Neuronal stem cell (in vitro differentiated cells): ENCODE measurements at regions not wholly inside any gene's neighbourhood (a gene's known extent, or its start where the extent isn't known, plus 50 kb on each side); places are given as distances from the start of the nearest gene placed in this dataset.

Source experiments
- DNase-seq: peaks from one replicate; pipeline ENCODE4 v3.0.0-alpha.2; 2013; ENCODE audit warnings: low spot score
- H2AFZ ChIP-seq: one replicate; pipeline ENCODE4 v1.6.1; 2013; ENCODE audit warnings: mild to moderate bottlenecking, low read length, inconsistent platforms
- H2AK5ac ChIP-seq: 2 replicates; pipeline ENCODE4 v1.6.1; 2013; ENCODE audit warnings: low read depth, mild to moderate bottlenecking, inconsistent platforms, low read length, moderate library complexity, mixed read lengths
- H2BK120ac ChIP-seq: 2 replicates; pipeline ENCODE4 v1.6.1; 2013; ENCODE audit warnings: low read depth, mild to moderate bottlenecking, inconsistent platforms, low read length, moderate library complexity, mixed read lengths
- H2BK12ac ChIP-seq: one replicate; pipeline ENCODE4 v1.6.1; 2013; ENCODE audit warnings: low read length, inconsistent platforms
- H2BK15ac ChIP-seq: 2 replicates; pipeline ENCODE4 v1.6.1; 2013; ENCODE audit warnings: mild to moderate bottlenecking, low read length, inconsistent platforms, mixed read lengths
- H2BK5ac ChIP-seq: one replicate; pipeline ENCODE4 v1.6.1; 2013; ENCODE audit warnings: inconsistent platforms, mild to moderate bottlenecking, low read length, moderate library complexity
- H3K14ac ChIP-seq: one replicate; pipeline ENCODE4 v1.6.1; 2013; ENCODE audit warnings: low read length, inconsistent platforms
- H3K18ac ChIP-seq: 2 replicates; pipeline ENCODE4 v1.6.1; 2013; ENCODE audit warnings: low read length, inconsistent platforms
- H3K23ac ChIP-seq: 2 replicates; pipeline ENCODE4 v1.6.1; 2013; ENCODE audit warnings: low read depth, mild to moderate bottlenecking, mixed read lengths, low read length, inconsistent platforms; ENCODE audit not compliant: poor library complexity
- H3K27ac ChIP-seq: replicated peaks from 3 replicates; pipeline ENCODE4 v1.5.1; 2013; ENCODE audit warnings: low read length, inconsistent platforms
- H3K27me3 ChIP-seq, 3 experiments: 2 replicates each; pipeline ENCODE4 v1.6.1; 2013; ENCODE audit warnings: low read length in 3 of 3, mild to moderate bottlenecking in 2 of 3, inconsistent platforms in 1 of 3, low read depth in 1 of 3, mixed read lengths in 1 of 3, moderate library complexity in 1 of 3; ENCODE audit not compliant: control insufficient read depth in 3 of 3, insufficient read depth in 3 of 3
- H3K36me3 ChIP-seq, 2 donors: replicated peaks in 1 of 2; 2 replicates each; pipeline ENCODE4 v1.6.1; 2013; ENCODE audit warnings: low read length in 2 of 2; ENCODE audit not compliant: control insufficient read depth in 2 of 2, insufficient read depth in 2 of 2
- H3K4ac ChIP-seq: 2 replicates; pipeline ENCODE4 v1.6.1; 2013; ENCODE audit warnings: inconsistent platforms, mild to moderate bottlenecking, low read length, moderate library complexity
- H3K4me1 ChIP-seq, 2 donors: 1 replicate in 1 of 2; 2 replicates in 1 of 2; pipeline ENCODE4 v1.6.1; 2013; ENCODE audit warnings: low read length in 2 of 2, low read depth in 1 of 2; ENCODE audit not compliant: control insufficient read depth in 2 of 2, insufficient read depth in 1 of 2
- H3K4me2 ChIP-seq: one replicate; pipeline ENCODE4 v1.6.1; 2013; ENCODE audit warnings: mild to moderate bottlenecking, low read length, inconsistent platforms; ENCODE audit not compliant: insufficient read depth, poor library complexity, severe bottlenecking
- H3K4me3 ChIP-seq, 2 donors: 2 replicates each; pipeline ENCODE4 v1.5.1; 2013; ENCODE audit warnings: low read length in 2 of 2, mild to moderate bottlenecking in 2 of 2, inconsistent platforms in 1 of 2, moderate library complexity in 1 of 2
- H3K79me1 ChIP-seq: one replicate; pipeline ENCODE4 v1.6.1; 2013; ENCODE audit warnings: low read depth, mild to moderate bottlenecking, inconsistent platforms, low read length, moderate library complexity
- H3K9ac ChIP-seq: one replicate; pipeline ENCODE4 v1.6.1; 2013; ENCODE audit warnings: mild to moderate bottlenecking, low read depth, low read length, inconsistent platforms; ENCODE audit not compliant: poor library complexity
- H3K9me3 ChIP-seq, 2 donors: replicated peaks in 1 of 2; 2 replicates each; pipeline versions ENCODE3 to v1.6.1; 2013; ENCODE audit warnings: low read length in 2 of 2, mild to moderate bottlenecking in 2 of 2, inconsistent platforms in 1 of 2, low read depth in 1 of 2, mixed read lengths in 1 of 2, moderate library complexity in 1 of 2; ENCODE audit not compliant: control insufficient read depth in 2 of 2, insufficient read depth in 1 of 2
- H4K8ac ChIP-seq: one replicate; pipeline ENCODE4 v1.6.1; 2013; ENCODE audit warnings: low read depth, mild to moderate bottlenecking, inconsistent platforms, low read length, moderate library complexity
- H4K91ac ChIP-seq: one replicate; pipeline ENCODE4 v1.6.1; 2013; ENCODE audit warnings: low read length, low read depth, mild to moderate bottlenecking, inconsistent platforms; ENCODE audit not compliant: poor library complexity
- WGBS, 2 donors: extraction: QIAGEN DNeasy Blood & Tissue Kit; methylation state at CpG; one replicate each; pipeline ENCODE4 v1.1.7; 2013; ENCODE audit warnings: missing lambda C conversion rate in 2 of 2, mixed read lengths in 1 of 2; ENCODE audit not compliant: insufficient read length in 2 of 2, insufficient replicate concordance in 1 of 2; ENCODE audit errors: extremely low coverage in 2 of 2; 5-methylcytosine and 5-hydroxymethylcytosine counted together

- H3K23ac ChIP-seq = no peak overlapping the region
- no peak overlapping the region for H3K4me3 ChIP-seq
- no peak overlapping the region for H3K18ac ChIP-seq
- H4K91ac ChIP-seq = no peak overlapping the region
- H2AFZ ChIP-seq = no peak overlapping the region
- no peak overlapping the region for H3K9ac ChIP-seq
- no peak overlapping the region for H2BK12ac ChIP-seq
- no peak overlapping the region for H3K4ac ChIP-seq
- no peak overlapping the region for H2BK120ac ChIP-seq
- no peak overlapping the region for H3K27ac ChIP-seq
- DNase-seq = no peak
- no peak overlapping the region for H2AK5ac ChIP-seq
- H3K4me2 ChIP-seq = no peak overlapping the region
- H2BK5ac ChIP-seq = no peak overlapping the region
- H2BK15ac ChIP-seq = no peak overlapping the region
- no peaks in the 10 kb centered on the region for H3K36me3 ChIP-seq
- peaks cover 0 to 10% (median 0%) of the 10 kb centered on the region in 3 experiments for H3K27me3 ChIP-seq
- no peak overlapping the region for H3K14ac ChIP-seq
- no peak overlapping the region for H4K8ac ChIP-seq
- no peaks in the 10 kb centered on the region for H3K9me3 ChIP-seq
- H3K4me1 ChIP-seq = peaks cover 0 to 6% of the 10 kb centered on the region in 2 donors
- no peaks in the 10 kb centered on the region for H3K79me1 ChIP-seq
- no CpG with 5 or more reads among the region's 7 CpGs for WGBS, 2 donors
These were observed 71.6 kb downstream of the ADRA2A start for GRCh38 chr10:111148440-111148839.

DNA sequence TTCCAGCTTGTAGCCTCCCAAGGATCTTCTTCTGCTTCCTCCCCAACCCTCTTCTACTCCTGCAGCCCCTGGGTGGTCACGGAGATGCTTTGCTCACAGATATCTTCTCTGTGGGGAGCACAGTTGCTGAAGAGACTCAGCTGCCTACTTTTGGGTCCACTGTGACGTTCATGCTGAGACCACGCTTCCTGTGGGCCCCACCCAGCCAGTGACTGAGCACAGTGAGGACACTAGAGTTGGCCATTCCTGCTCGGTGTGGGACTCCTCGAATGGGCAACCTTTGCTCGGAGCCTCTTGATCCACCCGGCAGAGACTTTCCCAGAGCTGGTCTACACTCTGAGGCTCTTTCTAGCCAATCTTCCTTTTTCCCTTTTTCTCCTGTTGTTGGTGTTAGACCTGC, 73.9 kb downstream of the ADRA2A start:
- no peak overlapping the region for H3K14ac ChIP-seq
- H2BK15ac ChIP-seq = no peak overlapping the region
- no peak overlapping the region for H3K27ac ChIP-seq
- DNase-seq = no peak
- no peak overlapping the region for H4K8ac ChIP-seq
- no peak overlapping the region for H4K91ac ChIP-seq
- no peak overlapping the region for H3K23ac ChIP-seq
- no peak overlapping the region for H2BK120ac ChIP-seq
- no CpG with 5 or more reads among the region's 7 CpGs for WGBS, 2 donors
- no peak overlapping the region for H2AFZ ChIP-seq
- H3K18ac ChIP-seq = no peak overlapping the region
- no peak overlapping the region for H2BK5ac ChIP-seq
- no peaks in the 10 kb centered on the region for H3K9me3 ChIP-seq
- no peak overlapping the region for H2AK5ac ChIP-seq
- no peak overlapping the region for H3K4me2 ChIP-seq
- no peaks in the 10 kb centered on the region for H3K79me1 ChIP-seq
- H3K4me3 ChIP-seq = no peak overlapping the region
- no peak overlapping the region for H2BK12ac ChIP-seq
- H3K9ac ChIP-seq = no peak overlapping the region
- no peaks in the 10 kb centered on the region for H3K36me3 ChIP-seq
- H3K27me3 ChIP-seq = peaks cover 0 to 10% (median 0%) of the 10 kb centered on the region in 3 experiments
- H3K4me1 ChIP-seq = peaks cover 0 to 6% of the 10 kb centered on the region in 2 donors
- no peak overlapping the region for H3K4ac ChIP-seq

DNA sequence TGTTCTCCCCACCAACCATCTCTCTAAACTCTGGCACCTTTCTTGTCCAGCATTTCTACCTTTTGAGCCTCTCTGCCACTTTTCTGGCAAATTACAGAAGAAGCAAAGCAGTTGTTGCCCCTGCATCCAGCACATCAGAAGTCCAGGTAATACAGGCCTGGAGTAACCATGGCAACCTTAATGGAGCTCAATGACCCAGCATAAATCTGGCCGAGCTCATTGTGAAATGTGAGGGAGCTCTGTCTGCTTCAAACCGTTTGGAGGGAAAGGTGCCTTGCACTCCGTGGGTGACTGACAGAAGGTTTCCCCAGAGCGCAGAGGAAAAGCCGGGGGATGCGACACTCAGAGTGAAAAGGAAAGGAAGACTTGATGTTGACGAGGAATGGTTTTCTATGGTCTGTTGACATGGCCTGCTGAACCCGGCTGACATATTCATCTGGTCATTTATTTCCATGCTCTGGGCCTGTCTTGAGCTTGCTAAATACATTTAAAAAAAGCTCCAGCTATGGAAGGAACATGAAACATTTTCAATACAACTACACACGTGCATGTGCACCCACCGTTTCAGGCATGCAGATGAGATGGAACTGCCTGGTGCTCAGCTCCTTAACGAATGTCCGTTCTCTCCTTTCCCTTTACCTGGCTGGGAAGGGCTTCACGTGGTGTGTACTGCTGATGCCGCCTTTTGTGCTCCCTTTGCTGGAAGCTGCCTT, 74.9 kb downstream of the ADRA2A start:
- Histone ChIP-seq H3K4ac (no peak overlapping the region), H2AK5ac (no peak overlapping the region), H4K91ac (no peak overlapping the region), H3K9me3 (no peaks in the 10 kb centered on the region), H3K36me3 (no peaks in the 10 kb centered on the region), H3K4me2 (no peak overlapping the region), H3K4me1 (peaks cover 0 to 6% of the 10 kb centered on the region in 2 donors), H2BK5ac (no peak overlapping the region), H2AFZ (no peak overlapping the region), H3K79me1 (no peaks in the 10 kb centered on the region), H3K14ac (no peak overlapping the region), H3K27ac (no peak overlapping the region), H2BK120ac (no peak overlapping the region), H3K23ac (no peak overlapping the region), H4K8ac (no peak overlapping the region), H2BK15ac (no peak overlapping the region), H3K9ac (no peak overlapping the region), H3K4me3 (no peak overlapping the region), H2BK12ac (no peak overlapping the region), H3K18ac (no peak overlapping the region), H3K27me3 (peaks cover 0 to 10% (median 0%) of the 10 kb centered on the region in 3 experiments)
- no peak for DNase-seq
- WGBS, 2 donors = no CpG with 5 or more reads among the region's 14 CpGs

GRCh38 chr10:111156754-111157153, 79.9 kb downstream of the ADRA2A start:
- Histone ChIP-seq H3K4me1 (peaks cover 0 to 3% of the 10 kb centered on the region in 2 donors), H3K27ac (no peak overlapping the region), H3K9me3 (no peaks in the 10 kb centered on the region), H2AK5ac (no peak overlapping the region), H3K36me3 (no peaks in the 10 kb centered on the region), H3K4me2 (no peak overlapping the region), H3K4ac (no peak overlapping the region), H3K27me3 (peaks cover 0 to 8% (median 0%) of the 10 kb centered on the region in 3 experiments), H2BK15ac (no peak overlapping the region), H2BK5ac (no peak overlapping the region), H4K91ac (no peak overlapping the region), H3K79me1 (no peaks in the 10 kb centered on the region), H2AFZ (no peak overlapping the region), H2BK12ac (no peak overlapping the region), H3K14ac (no peak overlapping the region), H3K23ac (no peak overlapping the region), H3K18ac (no peak overlapping the region), H3K9ac (no peak overlapping the region), H3K4me3 (no peak overlapping the region), H4K8ac (no peak overlapping the region), H2BK120ac (no peak overlapping the region)
- DNase-seq = no peak
- WGBS, 2 donors = no CpG with 5 or more reads among the region's 2 CpGs
